Activated CD4-positive, alpha-beta memory T cell treated with anti-CD3 and anti-CD28 coated beads for 36 hours (primary cell): ENCODE measurements at regions not wholly inside any gene's neighbourhood (a gene's known extent, or its start where the extent isn't known, plus 50 kb on each side); places are given as distances from the start of the nearest gene placed in this dataset.

ENCODE experiments used
- CTCF ChIA-PET: fragments of 350-600 bp; sonication (Branson Sonifier 250); formaldehyde crosslinking; loops from one replicate; lab custom pipeline; 2021; ENCODE audit warnings: antibody characterized with exemption, inconsistent platforms; lab: Charles Lee
- POLR2A ChIA-PET: fragments of 350-600 bp; sonication (Branson Sonifier 250); formaldehyde crosslinking; loops from one replicate; lab custom pipeline; 2021; ENCODE audit warnings: antibody characterized with exemption; lab: Charles Lee
- DNase-seq: peaks from one replicate; pipeline ENCODE4 v3.0.0-alpha.2; 2020
- H3K27ac Mint-ChIP-seq: one replicate; pipeline ENCODE4 v1.8.0; 2021; ENCODE audit warnings: mixed read lengths
- H3K27me3 Mint-ChIP-seq: one replicate; pipeline ENCODE4 v1.8.0; 2021; ENCODE audit warnings: mixed read lengths
- H3K36me3 Mint-ChIP-seq: one replicate; pipeline ENCODE4 v1.8.0; 2021; ENCODE audit warnings: mixed read lengths
- H3K4me1 Mint-ChIP-seq: one replicate; pipeline ENCODE4 v1.8.0; 2021; ENCODE audit warnings: low read depth, mixed read lengths
- H3K4me3 Mint-ChIP-seq: one replicate; pipeline ENCODE4 v1.8.0; 2021; ENCODE audit warnings: mild to moderate bottlenecking, mixed read lengths
- H3K9me3 Mint-ChIP-seq: one replicate; pipeline ENCODE4 v1.8.0; 2021; ENCODE audit warnings: mixed read lengths
- intact Hi-C: fragments of 100-400 bp; cut with micrococcal nuclease; formaldehyde crosslinking; loops from one replicate; pipeline ENCODE4 v1.15.1; 2023

DNA sequence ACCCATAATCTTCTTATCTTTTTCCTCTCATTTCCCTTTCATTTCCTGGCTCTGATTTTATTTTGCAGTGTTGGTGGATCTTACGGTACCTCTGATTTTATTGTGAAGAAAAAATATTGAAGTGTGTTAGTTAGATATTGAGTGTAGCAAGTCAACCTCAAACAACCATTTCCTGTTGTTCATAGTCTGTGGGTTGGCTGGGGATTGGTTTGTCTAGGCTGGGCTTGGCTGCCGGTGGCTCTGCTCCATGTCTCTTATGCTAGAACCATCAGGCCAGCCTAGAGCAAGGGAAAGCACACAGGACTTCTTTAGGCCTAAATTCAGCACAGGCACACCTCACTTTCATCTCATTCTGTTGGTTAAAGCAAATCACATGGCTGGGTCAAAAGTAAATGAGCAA, 383.1 kb upstream of the LCORL start:
- Mint-ChIP-seq H3K27ac (no peak overlapping the region), H3K36me3 (no peaks in the 10 kb centered on the region), H3K4me3 (no peak overlapping the region), H3K27me3 (no peaks in the 10 kb centered on the region), H3K9me3 (no peaks in the 10 kb centered on the region), H3K4me1 (no peaks in the 10 kb centered on the region)
- CTCF ChIA-PET, result no interaction called here
- POLR2A ChIA-PET, result no interaction called here
- DNase-seq, result no peak
- intact Hi-C loops, result no loop called here

DNA sequence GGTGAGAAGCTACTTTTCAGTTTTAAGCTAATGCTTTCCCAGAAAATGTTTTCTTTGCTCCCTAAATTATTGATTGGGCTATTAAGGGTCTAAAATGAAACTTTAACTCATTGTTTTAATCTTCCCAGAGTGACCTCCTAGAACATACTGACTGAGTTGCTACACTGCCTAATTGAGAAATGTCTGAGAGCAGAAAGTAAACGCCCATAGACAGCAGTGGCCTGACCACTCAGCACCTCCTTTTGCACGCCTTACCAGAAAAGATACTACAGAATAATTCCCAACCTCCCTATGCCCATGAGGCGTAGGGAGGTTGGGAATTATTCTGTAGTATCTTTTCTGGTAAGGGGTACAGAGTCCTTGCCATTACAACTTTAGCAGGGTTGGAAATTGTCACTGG, 381.8 kb upstream of the LCORL start:
- peaks cover 3% of the 10 kb centered on the region for H3K27me3 Mint-ChIP-seq

DNA sequence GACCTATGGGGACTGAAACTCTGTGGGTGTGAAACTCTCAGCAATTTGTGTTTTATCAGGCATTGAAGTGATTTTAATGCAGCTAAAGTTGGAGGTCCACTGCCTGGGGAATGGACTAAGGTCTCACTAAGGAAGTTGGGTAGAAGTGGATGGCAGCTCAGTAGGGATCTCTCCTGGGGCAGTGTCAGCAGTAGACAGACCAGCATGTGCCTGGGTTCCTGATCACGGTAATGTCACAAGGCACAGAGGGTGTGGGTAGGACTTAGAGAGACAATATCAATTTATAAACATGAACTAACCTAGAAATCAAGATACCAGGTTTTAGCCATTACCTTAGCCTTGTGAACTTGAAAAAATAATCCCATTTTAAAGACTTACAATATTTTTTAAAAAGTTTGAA, 380.3 kb upstream of the LCORL start:
- ChIA-PET POLR2A (no interaction called here), CTCF (no interaction called here)
- H3K36me3 Mint-ChIP-seq, result no peaks in the 10 kb centered on the region
- no peaks in the 10 kb centered on the region for H3K4me1 Mint-ChIP-seq
- no peak overlapping the region for H3K4me3 Mint-ChIP-seq
- H3K9me3 Mint-ChIP-seq, result no peaks in the 10 kb centered on the region
- DNase-seq, result no peak
- peaks cover 3% of the 10 kb centered on the region for H3K27me3 Mint-ChIP-seq
- no peak overlapping the region for H3K27ac Mint-ChIP-seq
- intact Hi-C loops, result no loop called here

More for the DNA sequence above, 381.8 kb upstream of the LCORL start:
- ChIA-PET POLR2A (no interaction called here), CTCF (no interaction called here)
- Mint-ChIP-seq H3K4me1 (no peaks in the 10 kb centered on the region), H3K4me3 (no peak overlapping the region), H3K9me3 (no peaks in the 10 kb centered on the region), H3K36me3 (no peaks in the 10 kb centered on the region), H3K27ac (no peak overlapping the region)
- intact Hi-C loops, result no loop called here
- no peak for DNase-seq

DNA sequence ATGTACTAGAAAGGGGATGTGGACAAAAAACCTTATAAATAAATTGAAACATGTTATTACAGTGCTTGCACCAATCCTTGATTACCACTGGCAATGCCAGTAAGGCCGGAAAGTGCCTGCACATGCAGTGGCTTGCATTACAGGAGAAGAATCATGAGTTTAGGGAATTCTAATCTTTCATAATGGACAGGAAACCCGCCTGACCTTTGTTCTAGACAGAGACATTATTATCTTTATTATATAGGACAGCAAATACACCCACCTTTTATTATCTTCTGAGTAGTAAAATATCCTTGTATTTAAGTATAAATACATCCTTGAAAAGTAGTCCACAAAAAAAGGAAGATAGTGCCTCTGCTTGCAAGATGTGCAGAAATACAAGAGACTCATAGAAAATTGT, 379.9 kb upstream of the LCORL start:
- Mint-ChIP-seq H3K4me3 (no peak overlapping the region), H3K36me3 (no peaks in the 10 kb centered on the region), H3K9me3 (no peaks in the 10 kb centered on the region), H3K27me3 (peaks cover 3% of the 10 kb centered on the region), H3K27ac (no peak overlapping the region), H3K4me1 (no peaks in the 10 kb centered on the region)
- intact Hi-C loops, result no loop called here
- no peak for DNase-seq
- ChIA-PET POLR2A (no interaction called here), CTCF (no interaction called here)

DNA sequence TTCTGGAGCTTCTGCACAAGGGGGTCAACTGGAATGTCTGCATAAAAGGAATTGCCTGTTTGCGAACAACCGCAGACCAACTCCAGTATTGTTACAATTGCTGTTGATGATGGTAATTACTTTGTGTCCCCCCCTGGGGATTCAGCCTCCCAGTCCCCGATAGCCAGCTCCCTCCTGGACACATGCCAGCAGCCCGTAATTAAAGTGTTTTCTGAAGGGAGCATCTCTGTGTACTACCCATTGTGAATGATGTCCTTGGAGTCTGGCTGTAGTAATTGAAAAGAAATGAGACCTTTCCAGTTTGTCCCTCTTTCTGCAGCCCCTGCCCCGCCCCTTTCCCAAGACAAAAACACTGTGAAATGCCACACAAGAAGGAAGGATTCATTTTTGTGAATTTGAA, 377.1 kb upstream of the LCORL start:
- Mint-ChIP-seq H3K36me3 (no peaks in the 10 kb centered on the region), H3K27ac (no peak overlapping the region), H3K4me3 (no peak overlapping the region), H3K27me3 (peaks cover 3% of the 10 kb centered on the region), H3K9me3 (no peaks in the 10 kb centered on the region), H3K4me1 (no peaks in the 10 kb centered on the region)
- DNase-seq, result no peak
- ChIA-PET POLR2A (no interaction called here), CTCF (no interaction called here)
- intact Hi-C loops, result no loop called here

DNA sequence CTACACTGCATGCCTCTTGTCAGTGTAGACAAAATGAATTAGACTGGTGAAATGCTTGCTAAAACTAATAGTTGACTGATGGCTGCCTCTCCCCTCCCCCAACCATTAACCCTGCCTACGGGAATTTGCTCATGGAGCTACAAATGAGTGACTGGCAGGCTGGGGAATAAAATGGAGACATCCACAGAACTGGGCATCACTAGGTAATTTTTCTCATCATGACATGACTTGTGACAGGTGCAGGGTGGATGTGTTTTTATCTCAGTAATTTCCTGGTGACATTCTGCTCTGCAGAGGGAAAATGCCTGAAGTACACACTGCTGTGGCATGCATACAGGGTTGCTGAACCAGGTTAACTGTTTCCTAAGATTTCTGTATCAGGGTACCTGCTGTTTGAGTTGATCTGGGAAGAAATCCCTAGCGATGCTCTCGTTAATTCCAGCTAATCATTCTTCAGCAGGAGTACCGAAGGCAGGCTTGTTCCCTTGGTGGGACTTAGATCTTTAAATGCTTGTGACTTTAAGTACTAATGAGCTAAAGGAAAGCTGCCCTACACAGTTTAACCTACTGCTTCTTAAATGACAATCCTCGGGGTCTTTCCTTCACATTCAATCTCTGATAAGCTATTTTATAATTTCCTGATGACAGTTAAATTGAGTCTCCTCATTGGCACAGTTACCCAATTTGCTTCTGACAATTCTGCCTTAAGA, 376.3 kb upstream of the LCORL start:
- H3K36me3 Mint-ChIP-seq, result no peaks in the 10 kb centered on the region
- intact Hi-C loops, result no loop called here
- H3K4me1 Mint-ChIP-seq, result no peaks in the 10 kb centered on the region
- CTCF ChIA-PET, result no interaction called here
- POLR2A ChIA-PET, result no interaction called here
- DNase-seq, result no peak
- H3K9me3 Mint-ChIP-seq, result no peaks in the 10 kb centered on the region
- no peak overlapping the region for H3K27ac Mint-ChIP-seq
- peaks cover 3% of the 10 kb centered on the region for H3K27me3 Mint-ChIP-seq
- no peak overlapping the region for H3K4me3 Mint-ChIP-seq

DNA sequence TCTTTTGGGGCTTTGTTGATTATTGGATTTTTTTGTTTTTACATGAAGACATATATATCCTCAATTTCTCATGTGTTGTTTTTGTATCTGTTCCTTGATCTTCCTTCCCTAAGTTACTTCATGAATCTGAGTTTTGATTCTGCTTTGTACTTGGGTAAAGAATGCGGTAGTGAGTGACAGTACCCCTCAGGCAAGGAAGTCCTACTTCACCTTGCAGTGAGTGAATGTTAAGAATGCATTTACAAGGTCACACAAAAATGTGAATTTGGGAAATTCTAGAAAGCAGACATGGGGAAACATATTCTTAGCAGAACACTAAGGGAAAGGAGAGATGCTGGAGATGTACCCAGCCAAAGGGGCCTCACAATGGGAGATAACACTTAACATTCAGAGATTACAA, 373.1 kb upstream of the LCORL start:
- H3K36me3 Mint-ChIP-seq, result no peaks in the 10 kb centered on the region
- no peak overlapping the region for H3K27ac Mint-ChIP-seq
- no peak for DNase-seq
- ChIA-PET CTCF (no interaction called here), POLR2A (no interaction called here)
- H3K4me1 Mint-ChIP-seq, result no peaks in the 10 kb centered on the region
- no peak overlapping the region for H3K4me3 Mint-ChIP-seq
- no peaks in the 10 kb centered on the region for H3K9me3 Mint-ChIP-seq
- intact Hi-C loops, result no loop called here
- H3K27me3 Mint-ChIP-seq, result peaks cover 7% of the 10 kb centered on the region

DNA sequence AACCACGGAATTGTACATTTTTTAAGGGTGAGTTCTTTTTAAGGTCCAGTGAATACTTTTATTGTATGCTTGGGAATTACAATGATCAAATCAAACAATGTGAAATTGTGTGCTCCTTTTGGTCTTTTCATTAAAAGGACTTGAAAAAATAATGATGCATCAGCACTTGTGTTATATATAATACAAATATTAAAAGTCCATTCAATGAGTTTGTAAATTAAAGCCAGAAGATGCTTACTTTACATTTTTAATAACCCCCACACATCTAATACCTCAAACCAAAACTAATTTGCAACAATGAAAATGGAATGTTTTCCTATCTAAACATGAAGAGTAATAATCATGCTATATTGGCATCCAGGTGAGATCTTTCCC, 369.8 kb upstream of the LCORL start:
- DNase-seq, result no peak
- Mint-ChIP-seq H3K4me1 (no peaks in the 10 kb centered on the region), H3K36me3 (no peaks in the 10 kb centered on the region), H3K4me3 (no peak overlapping the region), H3K9me3 (no peaks in the 10 kb centered on the region), H3K27ac (no peak overlapping the region), H3K27me3 (peaks cover 6% of the 10 kb centered on the region)
- CTCF ChIA-PET, result no interaction called here
- intact Hi-C loops, result no loop called here
- POLR2A ChIA-PET, result no interaction called here

DNA sequence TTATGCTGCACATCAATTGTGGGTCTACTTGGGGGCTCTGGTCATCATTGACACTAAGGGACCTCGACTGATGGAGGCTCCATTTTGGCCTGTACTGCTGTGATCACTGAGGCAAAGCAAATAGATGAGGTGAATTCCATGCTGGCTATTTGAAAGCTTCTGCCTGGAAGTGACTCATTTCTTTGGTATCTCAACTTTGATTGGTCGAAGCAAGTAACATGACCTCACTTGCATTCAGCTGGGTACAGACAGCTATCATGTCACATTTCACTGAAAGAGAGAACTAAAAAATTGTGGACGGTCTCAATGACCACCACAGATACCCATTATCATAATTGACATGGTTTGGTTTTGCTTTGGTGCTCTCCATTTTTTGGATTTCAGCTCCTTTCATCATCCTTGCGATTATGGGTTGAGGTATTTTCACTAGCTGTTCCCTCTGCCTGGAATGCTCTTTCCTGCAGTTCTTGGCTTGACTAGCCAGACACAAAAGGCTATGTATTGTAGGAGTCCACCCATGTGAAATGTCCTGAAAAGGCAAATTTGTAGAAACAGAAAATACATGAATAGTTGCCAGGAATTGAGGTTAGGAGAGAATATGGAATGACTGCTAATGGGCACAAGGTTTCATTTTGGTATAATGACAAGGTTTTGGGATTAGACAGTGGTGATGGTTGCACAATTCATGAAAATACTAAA, 369.2 kb upstream of the LCORL start:
- CTCF ChIA-PET, result no interaction called here
- Mint-ChIP-seq H3K27me3 (peaks cover 6% of the 10 kb centered on the region), H3K4me1 (no peaks in the 10 kb centered on the region), H3K27ac (no peak overlapping the region), H3K9me3 (no peaks in the 10 kb centered on the region), H3K36me3 (no peaks in the 10 kb centered on the region), H3K4me3 (no peak overlapping the region)
- no peak for DNase-seq
- POLR2A ChIA-PET, result no interaction called here
- intact Hi-C loops, result no loop called here

DNA sequence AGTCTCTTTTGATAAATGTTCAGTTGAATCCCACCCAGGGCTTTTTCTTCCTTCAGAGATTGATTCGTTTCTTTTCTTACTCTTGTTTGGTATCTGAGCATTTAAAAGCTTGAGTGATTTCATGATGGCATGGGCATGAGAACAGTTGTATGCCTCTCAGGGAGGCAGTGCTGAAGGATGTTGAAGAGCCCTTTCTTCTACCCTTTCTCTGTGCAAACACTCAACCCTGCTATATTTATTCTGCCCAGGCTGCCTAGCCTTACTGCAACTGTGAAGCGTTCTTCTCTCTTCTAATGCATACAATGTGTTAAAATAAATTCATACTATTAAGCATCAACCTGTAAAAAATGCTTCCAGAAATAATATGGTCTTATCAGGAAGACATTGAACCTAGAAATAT, 367.6 kb upstream of the LCORL start:
- H3K27ac Mint-ChIP-seq, result no peak overlapping the region
- H3K9me3 Mint-ChIP-seq, result peaks cover 5% of the 10 kb centered on the region
- H3K36me3 Mint-ChIP-seq, result no peaks in the 10 kb centered on the region
- ChIA-PET POLR2A (no interaction called here), CTCF (no interaction called here)
- DNase-seq, result no peak
- peaks cover 6% of the 10 kb centered on the region for H3K27me3 Mint-ChIP-seq
- intact Hi-C loops, result no loop called here
- no peaks in the 10 kb centered on the region for H3K4me1 Mint-ChIP-seq
- no peak overlapping the region for H3K4me3 Mint-ChIP-seq

DNA sequence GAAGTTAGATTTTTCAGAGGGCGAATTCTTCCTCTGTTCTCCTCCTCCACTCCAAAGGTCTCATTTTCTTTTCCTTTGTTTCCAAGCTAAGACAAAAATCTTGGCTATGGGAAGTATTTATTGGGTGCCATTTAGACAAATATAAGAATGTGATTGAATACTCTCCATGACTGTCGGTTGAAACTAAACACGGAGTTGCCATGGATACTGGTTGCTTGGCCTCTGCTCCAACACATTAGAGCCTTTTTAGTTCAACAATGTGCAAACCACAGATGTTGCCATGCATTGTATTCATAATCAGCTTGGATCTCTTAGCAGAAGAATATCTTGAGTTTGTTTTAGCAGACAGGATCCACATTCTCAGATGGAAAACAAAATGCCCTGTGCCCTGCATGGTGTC, 366.5 kb upstream of the LCORL start:
- no peak overlapping the region for H3K27ac Mint-ChIP-seq
- peaks cover 5% of the 10 kb centered on the region for H3K9me3 Mint-ChIP-seq
- H3K36me3 Mint-ChIP-seq, result no peaks in the 10 kb centered on the region
- ChIA-PET POLR2A (no interaction called here), CTCF (no interaction called here)
- intact Hi-C loops, result no loop called here
- no peak overlapping the region for H3K4me3 Mint-ChIP-seq
- DNase-seq, result no peak
- peaks cover 6% of the 10 kb centered on the region for H3K27me3 Mint-ChIP-seq
- H3K4me1 Mint-ChIP-seq, result no peaks in the 10 kb centered on the region

DNA sequence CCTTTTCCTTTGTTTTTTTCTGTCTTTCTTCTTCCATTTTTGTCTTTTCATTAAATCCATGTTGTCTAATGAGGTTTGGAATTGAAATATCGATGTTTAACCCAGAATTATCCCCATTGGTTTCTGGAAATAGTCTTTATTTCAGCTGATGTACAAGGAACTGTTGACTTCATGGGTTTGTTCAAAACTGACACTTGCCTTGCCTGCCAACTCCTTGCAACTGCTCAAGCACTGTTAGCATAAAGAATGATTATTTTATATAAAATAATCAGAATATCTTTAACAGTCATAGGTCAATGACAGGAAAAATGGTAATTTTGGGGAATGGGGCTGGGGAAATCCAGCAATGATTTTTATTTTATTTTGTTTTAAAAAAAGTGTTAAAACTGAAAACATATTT, 359.6 kb upstream of the LCORL start:
- H3K27me3 Mint-ChIP-seq, result peaks cover 2% of the 10 kb centered on the region
- ChIA-PET POLR2A (no interaction called here), CTCF (no interaction called here)

DNA sequence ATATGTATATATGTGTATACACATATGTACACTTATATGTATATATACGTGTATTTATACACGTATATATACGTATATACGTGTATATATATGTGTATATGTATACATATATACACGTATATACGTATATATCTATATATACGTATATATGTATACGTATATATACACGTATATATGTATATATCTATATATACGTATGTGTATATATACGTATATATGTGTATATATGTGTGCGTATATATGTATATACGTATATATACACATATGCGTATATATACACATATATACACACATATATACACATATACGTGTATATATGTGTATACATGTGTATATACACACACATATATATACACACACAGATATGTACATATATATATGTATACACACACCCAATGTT, 348.0 kb upstream of the LCORL start:
- Mint-ChIP-seq H3K27ac (no peak overlapping the region), H3K27me3 (no peaks in the 10 kb centered on the region), H3K4me3 (no peak overlapping the region), H3K4me1 (no peaks in the 10 kb centered on the region), H3K9me3 (no peaks in the 10 kb centered on the region), H3K36me3 (no peaks in the 10 kb centered on the region)
- no peak for DNase-seq
- POLR2A ChIA-PET, result no interaction called here
- intact Hi-C loops, result loop anchor here (10.0 kb wide), 1 partner anchor 815 kb away; no protein-coding TSS in a partner anchor
- CTCF ChIA-PET, result no interaction called here

More for the DNA sequence above, 359.6 kb upstream of the LCORL start:
- intact Hi-C loops, result no loop called here
- Mint-ChIP-seq H3K27ac (no peak overlapping the region), H3K36me3 (no peaks in the 10 kb centered on the region), H3K4me1 (no peaks in the 10 kb centered on the region), H3K4me3 (no peak overlapping the region), H3K9me3 (peaks cover 5% of the 10 kb centered on the region)
- no peak for DNase-seq
